ENCODE measurements at regions not wholly inside any gene's neighbourhood (a gene's known extent, or its start where the extent isn't known, plus 50 kb on each side); places are given as distances from the start of the nearest gene placed in this dataset.

GRCh38 chr16:22674832-22675191, 139.2 kb upstream of the HS3ST2 start:
- Histone ChIP-seq H3K36me3 (no peaks in the 10 kb centered on the region), H3K27ac (no peak overlapping the region), H3K9me3 (no peaks in the 10 kb centered on the region), H3K27me3 (no peaks in the 10 kb centered on the region), H3K4me1 (peaks cover 4 to 16% of the 10 kb centered on the region in 2 donors), H3K4me3 (no peak overlapping the region)
- ATAC-seq (no peak), DNase-seq (no peak)
- in situ Hi-C loops (cut with MboI; ENCODE audit: low sequenced_read_pairs in 4 of 4) (loop anchor here in 1 of 4 donors (10.0 kb wide), 1 partner anchor 1500 kb away; no protein-coding TSS in a partner anchor), intact Hi-C loops (cut with DNase I; ENCODE audit: low total_unique reads) (no loop called here)
- TF ChIP-seq CTCF (IDR thresholded peaks at IDR 0.05 in 4 of 5, conservative IDR thresholded peaks at IDR 0.05 in 1 of 5), result no peak

- TF ChIP-seq CTCF (IDR thresholded peaks at IDR 0.05 in 4 of 5, conservative IDR thresholded peaks at IDR 0.05 in 1 of 5) (no peak), POLR2A (IDR thresholded peaks at IDR 0.05) (no peak)
- in situ Hi-C loops (cut with MboI; ENCODE audit: low sequenced_read_pairs in 4 of 4) (loop anchor here in 1 of 4 donors (10.0 kb wide), 1 partner anchor 1501 kb away; no protein-coding TSS in a partner anchor), intact Hi-C loops (cut with DNase I; ENCODE audit: low total_unique reads) (no loop called here)
- no peak overlapping the region for H3K4me3 ChIP-seq
- H3K4me1 ChIP-seq, result peaks cover 4 to 16% of the 10 kb centered on the region in 2 donors
- no peak for ATAC-seq
- no peaks in the 10 kb centered on the region for H3K9me3 ChIP-seq
- H3K36me3 ChIP-seq, result no peaks in the 10 kb centered on the region
- no peak for DNase-seq
- no peak overlapping the region for H3K27ac ChIP-seq
- H3K27me3 ChIP-seq, result no peaks in the 10 kb centered on the region
Observed at GRCh38 chr16:22675745-22676540, 138.0 kb upstream of the HS3ST2 start.

- no peak for TF ChIP-seq POLR2A (IDR thresholded peaks at IDR 0.05)
- no peak for TF ChIP-seq CTCF (IDR thresholded peaks at IDR 0.05 in 4 of 5, conservative IDR thresholded peaks at IDR 0.05 in 1 of 5)
- H3K4me3 ChIP-seq, result no peak overlapping the region
- intact Hi-C loops (cut with DNase I; ENCODE audit: low total_unique reads), result no loop called here
- no peaks in the 10 kb centered on the region for H3K27me3 ChIP-seq
- H3K9me3 ChIP-seq, result no peaks in the 10 kb centered on the region
- H3K27ac ChIP-seq, result no peak overlapping the region
- in situ Hi-C loops (cut with MboI; ENCODE audit: low sequenced_read_pairs in 4 of 4), result loop anchor here in 1 of 4 donors (10.0 kb wide), 1 partner anchor 1502 kb away; no protein-coding TSS in a partner anchor
- peaks cover 4 to 16% of the 10 kb centered on the region in 2 donors for H3K4me1 ChIP-seq
- no peak for ATAC-seq
- H3K36me3 ChIP-seq, result no peaks in the 10 kb centered on the region
- DNase-seq, result no peak
Observed at GRCh38 chr16:22677024-22677830, 136.7 kb upstream of the HS3ST2 start.

GRCh38 chr16:22678311-22678710, 135.7 kb upstream of the HS3ST2 start:
- ATAC-seq (no peak), DNase-seq (no peak)
- Histone ChIP-seq H3K27me3 (no peaks in the 10 kb centered on the region), H3K4me3 (no peak overlapping the region), H3K36me3 (no peaks in the 10 kb centered on the region), H3K4me1 (peaks cover 3 to 10% of the 10 kb centered on the region in 2 donors), H3K9me3 (no peaks in the 10 kb centered on the region), H3K27ac (no peak overlapping the region)
- in situ Hi-C loops (cut with MboI; ENCODE audit: low sequenced_read_pairs in 4 of 4), result loop anchor here in 1 of 4 donors (10.0 kb wide), 1 partner anchor 1504 kb away; no protein-coding TSS in a partner anchor
- intact Hi-C loops (cut with DNase I; ENCODE audit: low total_unique reads), result no loop called here
- TF ChIP-seq POLR2A (IDR thresholded peaks at IDR 0.05) (no peak), CTCF (IDR thresholded peaks at IDR 0.05 in 4 of 5, conservative IDR thresholded peaks at IDR 0.05 in 1 of 5) (no peak)

Data from gastrocnemius medialis (tissue), 4 donors.